ENCODE measurements at regions not wholly inside any gene's neighbourhood (a gene's known extent, or its start where the extent isn't known, plus 50 kb on each side); places are given as distances from the start of the nearest gene placed in this dataset.

GRCh38 chr9:88808019-88808656 is 183.1 kb upstream of the S1PR3 start:
- DNase-seq (ENCODE audit: low read depth), result no peak
- in situ Hi-C loops (cut with HindIII; ENCODE audit: low sequenced_read_pairs), result no loop called here
- no peak overlapping the region for H3K4me3 ChIP-seq (ENCODE audit: low read depth, low read length)
- no peak for TF ChIP-seq CTCF (IDR thresholded peaks at IDR 0.05; ENCODE audit: low read depth, low read length, missing control alignments)

GRCh38 chr9:88808761-88809354 is 182.4 kb upstream of the S1PR3 start:
- TF ChIP-seq CTCF (IDR thresholded peaks at IDR 0.05; ENCODE audit: low read depth, low read length, missing control alignments), result no peak
- H3K4me3 ChIP-seq (ENCODE audit: low read depth, low read length), result no peak overlapping the region
- no peak for DNase-seq (ENCODE audit: low read depth)
- in situ Hi-C loops (cut with HindIII; ENCODE audit: low sequenced_read_pairs), result no loop called here

- no peak overlapping the region for H3K4me3 ChIP-seq (ENCODE audit: low read depth, low read length)
- in situ Hi-C loops (cut with HindIII; ENCODE audit: low sequenced_read_pairs), result no loop called here
- DNase-seq (ENCODE audit: low read depth), result no peak
- no peak for TF ChIP-seq CTCF (IDR thresholded peaks at IDR 0.05; ENCODE audit: low read depth, low read length, missing control alignments)
These were observed 181.7 kb upstream of the S1PR3 start for GRCh38 chr9:88809355-88810161.

GRCh38 chr9:88810826-88811225 is 180.4 kb upstream of the S1PR3 start:
- H3K4me3 ChIP-seq (ENCODE audit: low read depth, low read length), result no peak overlapping the region
- in situ Hi-C loops (cut with HindIII; ENCODE audit: low sequenced_read_pairs), result no loop called here
- TF ChIP-seq CTCF (IDR thresholded peaks at IDR 0.05; ENCODE audit: low read depth, low read length, missing control alignments), result no peak
- no peak for DNase-seq (ENCODE audit: low read depth)

GRCh38 chr9:88811511-88811910 is 179.8 kb upstream of the S1PR3 start:
- DNase-seq (ENCODE audit: low read depth), result no peak
- no peak for TF ChIP-seq CTCF (IDR thresholded peaks at IDR 0.05; ENCODE audit: low read depth, low read length, missing control alignments)
- in situ Hi-C loops (cut with HindIII; ENCODE audit: low sequenced_read_pairs), result no loop called here
- H3K4me3 ChIP-seq (ENCODE audit: low read depth, low read length), result no peak overlapping the region

- no peak overlapping the region for H3K4me3 ChIP-seq (ENCODE audit: low read depth, low read length)
- no peak for TF ChIP-seq CTCF (IDR thresholded peaks at IDR 0.05; ENCODE audit: low read depth, low read length, missing control alignments)
- in situ Hi-C loops (cut with HindIII; ENCODE audit: low sequenced_read_pairs), result no loop called here
- DNase-seq (ENCODE audit: low read depth), result no peak
These were observed 178.2 kb upstream of the S1PR3 start for GRCh38 chr9:88812938-88813637.
